ENCODE measurements at regions not wholly inside any gene's neighbourhood (a gene's known extent, or its start where the extent isn't known, plus 50 kb on each side); places are given as distances from the start of the nearest gene placed in this dataset.

DNA sequence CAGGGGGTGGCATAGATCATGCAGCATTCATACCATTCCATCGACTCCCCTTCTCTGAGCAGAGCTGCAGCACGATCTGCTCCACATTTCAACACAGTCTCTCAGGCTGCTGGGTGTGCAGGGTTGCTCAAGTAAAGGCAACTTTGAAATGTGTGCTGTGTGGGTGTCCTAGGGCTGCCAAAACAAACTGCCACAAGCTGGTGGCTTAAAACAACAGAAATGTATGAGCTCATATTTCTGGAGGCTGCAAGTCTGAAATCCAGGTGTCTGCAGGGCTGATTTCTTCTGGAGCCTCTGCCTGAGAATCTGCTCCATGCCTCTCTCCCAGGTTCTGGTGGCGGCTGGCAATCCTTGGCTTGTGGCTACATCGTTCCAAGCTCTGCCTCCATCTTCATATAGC lies 63.7 kb upstream of the WDFY2 start:
- TF ChIP-seq CTCF (IDR thresholded peaks at IDR 0.05): no peak
- no peak for TF ChIP-seq POLR2AphosphoS5 (IDR thresholded peaks at IDR 0.05)
- no peak for TF ChIP-seq EP300 (IDR thresholded peaks at IDR 0.05; ENCODE audit: low read depth)
- TF ChIP-seq POLR2A (IDR thresholded peaks at IDR 0.05): no peak

Data from transverse colon (tissue), 4 donors.